ENCODE measurements at regions not wholly inside any gene's neighbourhood (a gene's known extent, or its start where the extent isn't known, plus 50 kb on each side); places are given as distances from the start of the nearest gene placed in this dataset.
"Not testable (repeated sequence)": the region's sequence is repeated elsewhere in the genome, so short reads cannot be mapped to it uniquely, and the experiment has no call there.

DNA sequence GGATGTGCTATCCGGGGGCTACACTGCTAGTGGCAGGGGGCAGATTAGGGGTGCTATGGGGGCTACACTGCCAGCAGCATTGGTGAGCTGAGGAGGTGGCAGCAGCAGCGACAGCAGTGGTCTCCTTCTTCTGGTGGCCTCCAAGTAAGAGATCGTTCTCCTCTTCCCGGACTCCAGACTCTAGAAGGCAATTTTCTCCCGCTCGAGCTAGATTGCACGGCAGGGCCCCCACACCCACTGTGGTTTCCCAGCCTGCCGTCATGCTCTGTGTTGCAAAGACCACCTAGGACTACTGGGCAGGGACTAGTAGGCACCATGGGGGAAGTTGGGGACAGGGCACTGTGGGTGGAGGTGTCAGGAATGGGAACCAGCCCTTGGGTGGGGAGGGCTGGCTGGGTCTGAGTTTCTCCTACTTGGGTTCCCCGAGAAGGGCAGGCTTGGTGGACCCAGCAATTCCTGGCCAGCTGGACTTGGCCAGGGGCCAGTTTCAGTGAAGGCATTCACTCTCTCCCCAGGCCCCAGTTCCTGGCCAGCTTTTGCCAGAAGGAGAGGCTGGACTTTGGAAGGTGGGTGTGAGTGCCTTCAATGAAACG, 203.4 kb upstream of the WSB1 start:
- TF ChIP-seq, protein P1, sequence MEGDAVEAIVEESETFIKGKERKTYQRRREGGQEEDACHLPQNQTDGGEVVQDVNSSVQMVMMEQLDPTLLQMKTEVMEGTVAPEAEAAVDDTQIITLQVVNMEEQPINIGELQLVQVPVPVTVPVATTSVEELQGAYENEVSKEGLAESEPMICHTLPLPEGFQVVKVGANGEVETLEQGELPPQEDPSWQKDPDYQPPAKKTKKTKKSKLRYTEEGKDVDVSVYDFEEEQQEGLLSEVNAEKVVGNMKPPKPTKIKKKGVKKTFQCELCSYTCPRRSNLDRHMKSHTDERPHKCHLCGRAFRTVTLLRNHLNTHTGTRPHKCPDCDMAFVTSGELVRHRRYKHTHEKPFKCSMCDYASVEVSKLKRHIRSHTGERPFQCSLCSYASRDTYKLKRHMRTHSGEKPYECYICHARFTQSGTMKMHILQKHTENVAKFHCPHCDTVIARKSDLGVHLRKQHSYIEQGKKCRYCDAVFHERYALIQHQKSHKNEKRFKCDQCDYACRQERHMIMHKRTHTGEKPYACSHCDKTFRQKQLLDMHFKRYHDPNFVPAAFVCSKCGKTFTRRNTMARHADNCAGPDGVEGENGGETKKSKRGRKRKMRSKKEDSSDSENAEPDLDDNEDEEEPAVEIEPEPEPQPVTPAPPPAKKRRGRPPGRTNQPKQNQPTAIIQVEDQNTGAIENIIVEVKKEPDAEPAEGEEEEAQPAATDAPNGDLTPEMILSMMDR (IDR thresholded peaks at IDR 0.05) = not testable (repeated sequence)
- not testable (repeated sequence) for TF ChIP-seq POLR2A (IDR thresholded peaks at IDR 0.05)

Data from Peyer's patch (tissue), 4 donors.